Cardiac fibroblast (primary cell): ENCODE measurements at regions not wholly inside any gene's neighbourhood (a gene's known extent, or its start where the extent isn't known, plus 50 kb on each side); places are given as distances from the start of the nearest gene placed in this dataset.

Experiments used
- DNase-seq, 2 donors: peaks; one replicate each; pipeline versions ENCODE4 v3.0.0 to v3.0.0-alpha.2; 2010; ENCODE audit warnings: low read depth in 2 of 2
- H3K4me3 ChIP-seq, 2 donors: replicated peaks in 1 of 2; 1 replicate in 1 of 2; 2 replicates in 1 of 2; pipeline ENCODE4 v1.5.1; 2011; ENCODE audit warnings: low read depth in 2 of 2, low read length in 2 of 2, mild to moderate bottlenecking in 2 of 2, moderate library complexity in 1 of 2
- CTCF ChIP-seq: IDR thresholded peaks from one replicate; pipeline ENCODE4 v1.5.1; 2011; ENCODE audit warnings: low read depth, mild to moderate bottlenecking, low read length, inconsistent platforms

- no peak for TF ChIP-seq CTCF
- no peak overlapping the region for H3K4me3 ChIP-seq
- peak; percentile 65 to 72 for DNase-seq
Measured at GRCh38 chr7:116441534-116441933, 58.0 kb upstream of the CAV2 start.

GRCh38 chr7:116443101-116443523, 56.4 kb upstream of the CAV2 start:
- H3K4me3 ChIP-seq = no peak overlapping the region
- DNase-seq = peak; percentile 95 to 98
- no peak for TF ChIP-seq CTCF

GRCh38 chr7:116443646-116444045, 55.9 kb upstream of the CAV2 start:
- TF ChIP-seq CTCF = no peak
- H3K4me3 ChIP-seq = no peak overlapping the region
- no peak for DNase-seq

- no peak overlapping the region for H3K4me3 ChIP-seq
- no peak for DNase-seq
- TF ChIP-seq CTCF = no peak
Measured at GRCh38 chr7:116445447-116446211, 53.9 kb upstream of the CAV2 start.

- TF ChIP-seq CTCF = no peak
- H3K4me3 ChIP-seq = no peak overlapping the region
- peak; percentile 82 to 94 for DNase-seq
Measured at GRCh38 chr7:116446212-116446855, 53.2 kb upstream of the CAV2 start.

GRCh38 chr7:116447436-116447835, 52.1 kb upstream of the CAV2 start:
- no peak overlapping the region for H3K4me3 ChIP-seq
- no peak for DNase-seq
- TF ChIP-seq CTCF = no peak
